Psoas muscle (tissue), 7 donors: ENCODE measurements at regions not wholly inside any gene's neighbourhood (a gene's known extent, or its start where the extent isn't known, plus 50 kb on each side); places are given as distances from the start of the nearest gene placed in this dataset.
A peak's percentile ranks its signal among the peaks of the same experiment; 100 is the strongest.

ENCODE experiments used
- ATAC-seq, 4 donors: fragments of 200-7000 bp; cut with Tn5 transposase; one replicate each; pipeline ENCODE4 v1.9.1; 2020; ENCODE audit warnings: moderate library complexity in 3 of 4, mild to moderate bottlenecking in 2 of 4
- DNase-seq, 2 donors: peaks; one replicate each; pipeline ENCODE4 v3.0.0-alpha.2; 2020
- H3K27ac ChIP-seq: fragments of 200-600 bp; one replicate; pipeline ENCODE4 v1.8.0; 2022
- H3K27me3 ChIP-seq, 3 donors: fragments of 200-600 bp in 1 of 3; one replicate each; pipeline versions ENCODE4 v1.6.1 to v1.8.0; 2013 to 2022; ENCODE audit warnings: low read length in 2 of 3, mild to moderate bottlenecking in 2 of 3, moderate library complexity in 1 of 3; ENCODE audit not compliant: insufficient read depth in 3 of 3
- H3K36me3 ChIP-seq, 2 donors: fragments of 200-600 bp in 1 of 2; one replicate each; pipeline versions ENCODE4 v1.6.1 to v1.8.0; 2013 to 2022; ENCODE audit warnings: low read depth in 1 of 2, mild to moderate bottlenecking in 1 of 2, moderate library complexity in 1 of 2; ENCODE audit not compliant: insufficient read depth in 1 of 2
- H3K4me1 ChIP-seq: fragments of 200-600 bp; one replicate; pipeline ENCODE4 v1.8.0; 2022
- H3K4me3 ChIP-seq: fragments of 200-600 bp; one replicate; pipeline ENCODE4 v1.8.0; 2022; ENCODE audit warnings: mild to moderate bottlenecking
- H3K9me3 ChIP-seq: fragments of 200-600 bp; one replicate; pipeline ENCODE4 v1.8.0; 2022
- WGBS, 3 donors: extraction: QIAGEN DNeasy Blood & Tissue Kit; methylation state at CpG; one replicate each; pipeline versions ENCODE4 v1.1.6 to v1.1.7; 2013; 5-methylcytosine and 5-hydroxymethylcytosine counted together
- intact Hi-C, 2 donors: fragments of 100-400 bp; cut with DNase I; formaldehyde crosslinking; loops; one replicate each; pipeline versions ENCODE4 v1.11.0 to v1.14.2; 2022
- TF ChIP-seq, protein P1 (sequence below): fragments of 200-600 bp; IDR thresholded peaks from one replicate; pipeline ENCODE4 v1.8.0; 2022; ENCODE audit warnings: antibody characterized with exemption
- donor health status: healthy with polysubstance abuse.
- donor health status: DM: no; HTN: no; CAD: no; lungs with moderate emphysema.
- donor health status: Bipolar disorder and iron deficiency.
- donor health status: healthy.
- donor health status: DM: yes; HTN: yes; CAD: no.
- donor health status: DM: no; HTN: no; CAD: no.
- donor health status: DM: yes; HTN: yes; CAD: no.

DNA sequence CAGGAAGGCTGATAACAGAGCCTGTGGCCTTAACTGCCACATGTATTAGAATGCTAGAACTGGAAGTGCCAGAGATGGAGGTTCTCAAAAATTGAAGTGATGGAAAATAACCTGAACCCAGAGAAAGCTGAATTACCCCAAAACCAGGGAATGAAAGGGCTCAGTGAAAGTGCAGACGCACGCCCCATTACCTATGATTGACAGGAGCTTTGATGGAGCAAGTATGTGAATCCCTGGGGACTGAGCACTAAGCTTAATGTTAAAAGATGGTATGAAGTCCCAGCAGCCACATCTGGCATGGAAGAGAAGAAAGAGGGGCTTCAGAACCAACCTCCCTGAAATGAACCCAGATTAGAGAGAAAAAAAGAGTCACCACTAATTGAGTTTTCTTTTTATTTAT lies 118.4 kb upstream of the FHIT start:
- no peak for ATAC-seq
- H3K4me1 ChIP-seq = no peaks in the 10 kb centered on the region
- intact Hi-C loops = no loop called here
- H3K36me3 ChIP-seq = no peaks in the 10 kb centered on the region
- TF ChIP-seq, protein P1, sequence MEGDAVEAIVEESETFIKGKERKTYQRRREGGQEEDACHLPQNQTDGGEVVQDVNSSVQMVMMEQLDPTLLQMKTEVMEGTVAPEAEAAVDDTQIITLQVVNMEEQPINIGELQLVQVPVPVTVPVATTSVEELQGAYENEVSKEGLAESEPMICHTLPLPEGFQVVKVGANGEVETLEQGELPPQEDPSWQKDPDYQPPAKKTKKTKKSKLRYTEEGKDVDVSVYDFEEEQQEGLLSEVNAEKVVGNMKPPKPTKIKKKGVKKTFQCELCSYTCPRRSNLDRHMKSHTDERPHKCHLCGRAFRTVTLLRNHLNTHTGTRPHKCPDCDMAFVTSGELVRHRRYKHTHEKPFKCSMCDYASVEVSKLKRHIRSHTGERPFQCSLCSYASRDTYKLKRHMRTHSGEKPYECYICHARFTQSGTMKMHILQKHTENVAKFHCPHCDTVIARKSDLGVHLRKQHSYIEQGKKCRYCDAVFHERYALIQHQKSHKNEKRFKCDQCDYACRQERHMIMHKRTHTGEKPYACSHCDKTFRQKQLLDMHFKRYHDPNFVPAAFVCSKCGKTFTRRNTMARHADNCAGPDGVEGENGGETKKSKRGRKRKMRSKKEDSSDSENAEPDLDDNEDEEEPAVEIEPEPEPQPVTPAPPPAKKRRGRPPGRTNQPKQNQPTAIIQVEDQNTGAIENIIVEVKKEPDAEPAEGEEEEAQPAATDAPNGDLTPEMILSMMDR = no peak
- no peaks in the 10 kb centered on the region for H3K27me3 ChIP-seq
- H3K4me3 ChIP-seq = no peak overlapping the region
- WGBS, 3 donors = 87 to 89% (median 88%) methylated on average over 2 of the region's 2 CpGs
- no peak overlapping the region for H3K27ac ChIP-seq
- no peak for DNase-seq
- H3K9me3 ChIP-seq = no peaks in the 10 kb centered on the region

DNA sequence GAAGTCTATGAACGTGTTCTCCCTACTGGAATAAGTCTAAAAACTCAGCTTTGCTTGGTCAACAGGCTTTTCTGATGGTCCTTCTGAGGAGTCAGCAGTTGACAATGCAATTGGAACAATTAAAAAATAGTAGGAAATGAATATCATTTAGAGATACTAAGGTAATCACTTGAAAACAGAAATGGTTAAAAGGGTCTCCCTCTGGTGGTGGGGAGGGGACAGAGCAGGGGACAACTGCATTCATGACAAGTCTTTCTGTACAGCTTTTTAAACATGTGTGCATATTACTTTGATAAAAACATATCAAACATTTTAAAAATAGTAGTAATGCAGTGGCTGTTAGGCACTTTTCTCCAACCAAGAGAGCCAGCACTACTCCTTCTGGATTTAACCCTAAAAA lies 119.9 kb upstream of the FHIT start:
- Histone ChIP-seq H3K27me3 (no peaks in the 10 kb centered on the region), H3K27ac (no peak overlapping the region), H3K9me3 (no peaks in the 10 kb centered on the region), H3K36me3 (no peaks in the 10 kb centered on the region), H3K4me1 (no peaks in the 10 kb centered on the region), H3K4me3 (no peak overlapping the region)
- no peak for ATAC-seq
- intact Hi-C loops = no loop called here
- 86 to 89% (median 88%) methylated on average over 1 of the region's 1 CpG for WGBS, 3 donors
- TF ChIP-seq, protein P1 = peak; percentile 18
- no peak for DNase-seq

DNA sequence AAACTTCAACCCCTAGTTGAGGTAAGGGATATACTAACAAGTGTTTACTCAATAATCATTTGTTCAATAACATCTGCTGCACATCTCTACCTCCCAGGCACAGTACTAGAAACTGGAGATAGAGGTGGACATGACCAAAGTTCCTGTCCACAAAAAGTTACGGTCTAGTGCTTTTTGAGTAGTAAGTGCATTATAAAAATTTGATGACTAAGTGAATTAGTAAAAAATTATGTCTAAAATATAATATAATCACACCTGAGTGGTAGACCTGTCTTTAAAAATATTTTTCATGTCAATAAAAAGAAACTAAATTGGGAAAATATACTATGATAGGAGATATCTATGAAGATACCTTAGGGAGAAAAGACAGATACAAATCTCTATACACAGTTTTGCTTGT lies 121.5 kb upstream of the FHIT start:
- Histone ChIP-seq H3K27ac (no peak overlapping the region), H3K9me3 (no peaks in the 10 kb centered on the region), H3K4me3 (no peak overlapping the region), H3K36me3 (no peaks in the 10 kb centered on the region), H3K4me1 (no peaks in the 10 kb centered on the region), H3K27me3 (no peaks in the 10 kb centered on the region)
- TF ChIP-seq, protein P1 = no peak
- ATAC-seq (no peak), DNase-seq (no peak)
- WGBS, 3 donors = 92 to 100% (median 97%) methylated on average over 1 of the region's 1 CpG
- intact Hi-C loops = no loop called here

DNA sequence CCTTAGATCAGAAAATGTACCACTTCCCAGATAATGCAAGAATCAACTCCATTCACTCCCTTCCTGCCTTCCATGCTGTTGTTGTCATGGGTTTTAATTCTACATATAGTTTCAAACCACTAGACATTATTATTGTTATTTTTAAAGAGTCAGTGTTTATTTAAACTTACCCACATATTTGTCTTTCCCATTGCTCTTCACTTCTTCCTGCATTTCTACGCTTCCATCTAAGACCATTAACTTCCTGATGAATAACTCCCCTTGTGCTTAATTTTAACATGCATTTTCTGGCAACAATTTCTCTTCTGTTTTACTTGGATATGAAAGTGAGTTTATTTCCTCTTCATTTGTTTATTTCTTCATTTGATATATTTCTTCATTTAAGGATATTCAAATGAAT lies 127.1 kb upstream of the FHIT start:
- TF ChIP-seq, protein P1 = no peak
- no peaks in the 10 kb centered on the region for H3K27me3 ChIP-seq
- ATAC-seq = no peak
- no peaks in the 10 kb centered on the region for H3K4me1 ChIP-seq
- no peaks in the 10 kb centered on the region for H3K36me3 ChIP-seq
- intact Hi-C loops = no loop called here
- H3K9me3 ChIP-seq = no peaks in the 10 kb centered on the region
- no peak overlapping the region for H3K27ac ChIP-seq
- WGBS, 3 donors = 82 to 94% (median 89%) methylated on average over 1 of the region's 1 CpG
- DNase-seq = no peak
- no peak overlapping the region for H3K4me3 ChIP-seq

DNA sequence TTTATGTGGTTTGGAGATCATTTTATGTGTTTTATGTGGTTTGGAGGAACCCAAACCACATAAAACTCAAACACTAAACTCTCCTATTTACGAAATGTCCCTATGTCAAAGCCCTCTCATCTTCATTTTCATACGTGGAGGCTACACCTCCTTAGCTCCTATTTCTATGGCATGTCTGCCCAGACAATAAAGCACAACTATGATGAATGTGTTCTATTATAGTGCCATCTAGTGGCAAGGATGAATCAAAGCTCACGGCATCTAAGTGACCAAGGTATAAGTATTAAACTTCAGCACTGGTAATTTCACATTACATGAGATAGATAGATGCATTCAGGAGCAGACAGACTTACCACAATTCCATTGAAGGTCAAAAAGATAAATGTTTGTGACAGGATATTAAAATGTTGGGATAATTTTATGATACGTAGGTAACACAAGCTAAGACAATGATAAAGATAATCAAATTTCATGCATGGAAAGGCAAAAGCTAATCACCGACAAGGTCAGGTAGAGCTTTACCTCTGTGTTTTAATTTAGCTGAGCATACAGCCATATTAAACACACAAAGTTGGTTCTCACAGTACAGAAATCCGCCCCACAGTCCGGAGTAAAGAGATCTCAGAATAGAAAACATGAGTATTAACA lies 130.6 kb upstream of the FHIT start:
- WGBS, 3 donors = 64 to 75% (median 73%) methylated on average over 7 of the region's 7 CpGs
- DNase-seq = no peak
- Histone ChIP-seq H3K36me3 (no peaks in the 10 kb centered on the region), H3K27ac (no peak overlapping the region), H3K27me3 (no peaks in the 10 kb centered on the region), H3K9me3 (no peaks in the 10 kb centered on the region), H3K4me1 (no peaks in the 10 kb centered on the region), H3K4me3 (no peak overlapping the region)
- TF ChIP-seq, protein P1 = peak; percentile 58
- intact Hi-C loops = no loop called here
- ATAC-seq = peak in 2 of 4 donors; percentile 46 to 55
